Fibroblast of lung (primary cell): ENCODE measurements at regions not wholly inside any gene's neighbourhood (a gene's known extent, or its start where the extent isn't known, plus 50 kb on each side); places are given as distances from the start of the nearest gene placed in this dataset.

Experiments
- CTCF ChIP-seq, 2 donors: IDR thresholded peaks in 1 of 2; conservative IDR thresholded peaks in 1 of 2; 1 replicate in 1 of 2; 2 replicates in 1 of 2; pipeline ENCODE4 v1.5.1; 2011 to 2012; ENCODE audit warnings: low read length in 2 of 2, control low read depth in 1 of 2, inconsistent platforms in 1 of 2, low read depth in 1 of 2, mild to moderate bottlenecking in 1 of 2
- EZH2 ChIP-seq: IDR thresholded peaks from 2 replicates; pipeline ENCODE4 v1.5.1; 2012; ENCODE audit warnings: low read length, control low read depth, mild to moderate bottlenecking; ENCODE audit errors: missing control alignments

- TF ChIP-seq CTCF (conservative IDR thresholded peaks at IDR 0.05 in 1 of 2, IDR thresholded peaks at IDR 0.05 in 1 of 2; ENCODE audit: low read depth in 1 of 2, low read length in 2 of 2) (no peak), EZH2 (no peak)
Observed at GRCh38 chr6:121828146-121828886, 392.9 kb downstream of the GJA1 start.
